ENCODE measurements at regions not wholly inside any gene's neighbourhood (a gene's known extent, or its start where the extent isn't known, plus 50 kb on each side); places are given as distances from the start of the nearest gene placed in this dataset.

DNA sequence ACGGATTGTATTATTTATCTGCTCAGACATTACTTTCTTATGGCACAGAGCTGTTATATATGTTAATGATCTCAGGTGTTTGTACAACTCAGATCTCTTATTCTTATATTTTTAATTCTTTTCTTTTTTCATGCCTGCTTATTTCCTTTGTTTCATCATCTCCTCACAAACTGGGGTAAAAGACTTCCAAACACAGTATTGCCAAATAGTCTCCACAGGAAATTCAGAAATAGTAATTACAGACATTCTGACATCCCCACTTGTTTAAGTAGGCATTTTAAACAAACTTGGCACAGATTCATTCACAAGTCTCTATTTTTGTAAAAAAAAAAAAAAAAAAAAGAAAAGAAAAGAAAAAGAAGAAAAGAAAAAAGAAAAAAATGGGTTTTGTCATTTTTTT is 129.7 kb upstream of the USP38 start:
- H3K9ac ChIP-seq (ENCODE audit: extremely low read depth, insufficient read length, low read length): no peak overlapping the region
- H3K56ac ChIP-seq (ENCODE audit: insufficient read length, low read depth, low read length): no peak overlapping the region
- no CpG with 5 or more reads among the region's 1 CpG for WGBS (ENCODE audit: extremely low coverage, insufficient read length, low lambda C conversion rate)
- no peak overlapping the region for H2AK5ac ChIP-seq (ENCODE audit: insufficient read length, low read length)
- no peak overlapping the region for H2BK5ac ChIP-seq (ENCODE audit: insufficient read length, low read length)
- Mint-ChIP-seq H3K36me3 (ENCODE audit: insufficient read depth in 1 of 3, low read depth in 3 of 3) (no peaks in the 10 kb centered on the region), H3K4me1 (no peaks in the 10 kb centered on the region), H3K9me3 (no peaks in the 10 kb centered on the region; a peak in 2 of 5 replicates), H3K4me3 (no peak overlapping the region), H3K27me3 (ENCODE audit: low read depth) (no peaks in the 10 kb centered on the region), H3K27ac (no peak overlapping the region)
- H2BK120ac ChIP-seq (ENCODE audit: low read depth, low read length, poor library complexity, severe bottlenecking): no peak overlapping the region
- no peak overlapping the region for H3T11ph ChIP-seq (ENCODE audit: low read length)
- H2BK12ac ChIP-seq (ENCODE audit: insufficient read length, low read depth, low read length): no peak overlapping the region
- H3K4ac ChIP-seq (ENCODE audit: low read depth, low read length): no peak overlapping the region
- no peak overlapping the region for H4K8ac ChIP-seq (replicated peaks; ENCODE audit: insufficient read length, low read depth, low read length)
- no peak overlapping the region for H2BK20ac ChIP-seq (ENCODE audit: low read depth, low read length, poor library complexity, severe bottlenecking)
- H2AFZ ChIP-seq (ENCODE audit: low read length): no peak overlapping the region
- no peak overlapping the region for H3K14ac ChIP-seq (ENCODE audit: insufficient read depth, low read length)
- no peaks in the 10 kb centered on the region for H3K79me1 ChIP-seq (ENCODE audit: insufficient read depth, low read depth, low read length, poor library complexity, severe bottlenecking)
- no peaks in the 10 kb centered on the region for H3K27me3 ChIP-seq (ENCODE audit: insufficient read depth, low read length)
- no peak overlapping the region for H3K27ac ChIP-seq (ENCODE audit: insufficient read length, low read depth, low read length)
- no peak overlapping the region for H3K4me2 ChIP-seq (ENCODE audit: insufficient read depth, insufficient read length, low read length)
- no peak overlapping the region for H3K18ac ChIP-seq (ENCODE audit: insufficient read length, low read depth, low read length)
- H3K23me2 ChIP-seq (ENCODE audit: insufficient read length, low read depth, low read length, poor library complexity, severe bottlenecking): no peaks in the 10 kb centered on the region
- no peak overlapping the region for H4K91ac ChIP-seq (ENCODE audit: insufficient read length, low read depth, low read length)
- TF ChIP-seq, protein P1, sequence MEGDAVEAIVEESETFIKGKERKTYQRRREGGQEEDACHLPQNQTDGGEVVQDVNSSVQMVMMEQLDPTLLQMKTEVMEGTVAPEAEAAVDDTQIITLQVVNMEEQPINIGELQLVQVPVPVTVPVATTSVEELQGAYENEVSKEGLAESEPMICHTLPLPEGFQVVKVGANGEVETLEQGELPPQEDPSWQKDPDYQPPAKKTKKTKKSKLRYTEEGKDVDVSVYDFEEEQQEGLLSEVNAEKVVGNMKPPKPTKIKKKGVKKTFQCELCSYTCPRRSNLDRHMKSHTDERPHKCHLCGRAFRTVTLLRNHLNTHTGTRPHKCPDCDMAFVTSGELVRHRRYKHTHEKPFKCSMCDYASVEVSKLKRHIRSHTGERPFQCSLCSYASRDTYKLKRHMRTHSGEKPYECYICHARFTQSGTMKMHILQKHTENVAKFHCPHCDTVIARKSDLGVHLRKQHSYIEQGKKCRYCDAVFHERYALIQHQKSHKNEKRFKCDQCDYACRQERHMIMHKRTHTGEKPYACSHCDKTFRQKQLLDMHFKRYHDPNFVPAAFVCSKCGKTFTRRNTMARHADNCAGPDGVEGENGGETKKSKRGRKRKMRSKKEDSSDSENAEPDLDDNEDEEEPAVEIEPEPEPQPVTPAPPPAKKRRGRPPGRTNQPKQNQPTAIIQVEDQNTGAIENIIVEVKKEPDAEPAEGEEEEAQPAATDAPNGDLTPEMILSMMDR (conservative IDR thresholded peaks at IDR 0.05): no peak
- H4K20me1 ChIP-seq (ENCODE audit: control insufficient read depth, insufficient read depth, insufficient read length): no peaks in the 10 kb centered on the region
- DNase-seq: no peak
- no peaks in the 10 kb centered on the region for H3K79me2 ChIP-seq (ENCODE audit: insufficient read depth, low read length)
- no peaks in the 10 kb centered on the region for H3K4me1 ChIP-seq (ENCODE audit: insufficient read depth, low read length)
- no peaks in the 10 kb centered on the region for H3K9me3 ChIP-seq (ENCODE audit: control insufficient read depth, low read depth, low read length)
- no peak overlapping the region for H2BK15ac ChIP-seq (ENCODE audit: low read depth, low read length)
- H3K23ac ChIP-seq (ENCODE audit: insufficient read length, low read depth, low read length): no peak overlapping the region
- H4K5ac ChIP-seq (ENCODE audit: insufficient read length, low read depth, low read length): no peak overlapping the region

Measured in H9 (cell line).